Retinal pigment epithelial cell (primary cell): ENCODE measurements at regions not wholly inside any gene's neighbourhood (a gene's known extent, or its start where the extent isn't known, plus 50 kb on each side); places are given as distances from the start of the nearest gene placed in this dataset.

Source experiments
- DNase-seq: peaks from one replicate; pipeline ENCODE4 v3.0.0-alpha.2; 2010; ENCODE audit warnings: low read depth
- H3K4me3 ChIP-seq: 2 replicates; pipeline ENCODE4 v1.5.1; 2011; ENCODE audit warnings: mild to moderate bottlenecking, low read length, control low read depth, moderate library complexity
- CTCF ChIP-seq: conservative IDR thresholded peaks from 2 replicates; pipeline ENCODE4 v1.5.1; 2011; ENCODE audit warnings: low read depth, low read length, control low read depth, inconsistent platforms

- no peak overlapping the region for H3K4me3 ChIP-seq
- no peak for DNase-seq
- TF ChIP-seq CTCF, result no peak
Observed at GRCh38 chr21:27639286-27639685, 672.4 kb upstream of the ADAMTS5 start.

- no peak for TF ChIP-seq CTCF
- DNase-seq, result no peak
- H3K4me3 ChIP-seq, result no peak overlapping the region
Observed at GRCh38 chr21:27636656-27637055, 669.8 kb upstream of the ADAMTS5 start.

- no peak for DNase-seq
- H3K4me3 ChIP-seq, result no peak overlapping the region
- TF ChIP-seq CTCF, result no peak
Observed at GRCh38 chr21:27633631-27634030, 666.7 kb upstream of the ADAMTS5 start.

- no peak overlapping the region for H3K4me3 ChIP-seq
- no peak for DNase-seq
- TF ChIP-seq CTCF, result no peak
Observed at GRCh38 chr21:27631471-27631870, 664.6 kb upstream of the ADAMTS5 start.

- DNase-seq, result no peak
- no peak overlapping the region for H3K4me3 ChIP-seq
- no peak for TF ChIP-seq CTCF
Observed at GRCh38 chr21:27622631-27623030, 655.7 kb upstream of the ADAMTS5 start.

- H3K4me3 ChIP-seq, result no peak overlapping the region
- TF ChIP-seq CTCF, result no peak
- no peak for DNase-seq
Observed at GRCh38 chr21:27614231-27614630, 647.3 kb upstream of the ADAMTS5 start.

- H3K4me3 ChIP-seq, result no peak overlapping the region
- TF ChIP-seq CTCF, result no peak
- no peak for DNase-seq
Observed at GRCh38 chr21:27606422-27606821, 639.5 kb upstream of the ADAMTS5 start.
